HL-60 (cell line): ENCODE measurements at regions not wholly inside any gene's neighbourhood (a gene's known extent, or its start where the extent isn't known, plus 50 kb on each side); places are given as distances from the start of the nearest gene placed in this dataset.

Experiments used
- DNase-seq, 2 experiments: peaks; one replicate each; pipeline ENCODE4 v3.0.0-alpha.2; 2010 to 2020; ENCODE audit warnings: low read depth in 1 of 2, low spot score in 1 of 2
- H3K27ac ChIP-seq: fragments of 250-450 bp; sonication (Bioruptor Pico); replicated peaks from 2 replicates; pipeline ENCODE4 v1.5.1; 2020; ENCODE audit warnings: mild to moderate bottlenecking, moderate library complexity
- H3K27me3 ChIP-seq: fragments of 250-450 bp; sonication (Bioruptor Pico); 2 replicates; pipeline ENCODE4 v1.5.1; 2021; ENCODE audit warnings: mild to moderate bottlenecking, moderate library complexity; ENCODE audit not compliant: insufficient read depth, poor library complexity, severe bottlenecking
- H3K4me3 ChIP-seq: replicated peaks from 2 replicates; pipeline ENCODE4 v1.5.1; 2011; ENCODE audit warnings: mild to moderate bottlenecking, control low read depth, low read length; ENCODE audit not compliant: insufficient read depth
- CTCF ChIP-seq: IDR thresholded peaks from one replicate; pipeline ENCODE4 v1.5.1; 2011; ENCODE audit warnings: low read length, control low read depth, inconsistent platforms; ENCODE audit not compliant: insufficient read depth
- GABPA ChIP-seq: IDR thresholded peaks from 2 replicates; pipeline ENCODE4 v1.6.1; 2012; ENCODE audit warnings: low read depth
- POLR2AphosphoS5 ChIP-seq: IDR thresholded peaks from 2 replicates; pipeline ENCODE4 v1.6.1; 2012; ENCODE audit warnings: low read depth
- REST ChIP-seq: IDR thresholded peaks from 2 replicates; pipeline ENCODE4 v1.6.1; 2012; ENCODE audit warnings: low read depth; ENCODE audit not compliant: insufficient replicate concordance
- SPI1 ChIP-seq: IDR thresholded peaks from 2 replicates; pipeline ENCODE4 v1.6.1; 2012; ENCODE audit warnings: low read depth, mild to moderate bottlenecking, borderline replicate concordance

GRCh38 chr6:168960551-168961263, 292.9 kb downstream of the THBS2 start:
- no peak for DNase-seq
- no peak for TF ChIP-seq GABPA
- no peak for TF ChIP-seq SPI1
- no peak for TF ChIP-seq CTCF
- TF ChIP-seq REST: no peak
- TF ChIP-seq POLR2AphosphoS5: no peak
- Histone ChIP-seq H3K27ac (no peak overlapping the region), H3K27me3 (peaks cover 2% of the 10 kb centered on the region), H3K4me3 (no peak overlapping the region)

- Histone ChIP-seq H3K27me3 (peaks cover 2% of the 10 kb centered on the region), H3K4me3 (no peak overlapping the region), H3K27ac (no peak overlapping the region)
- no peak for DNase-seq
- TF ChIP-seq GABPA: no peak
- no peak for TF ChIP-seq REST
- TF ChIP-seq SPI1: no peak
- TF ChIP-seq CTCF: no peak
- TF ChIP-seq POLR2AphosphoS5: no peak
These were observed 293.9 kb downstream of the THBS2 start for GRCh38 chr6:168959696-168960095.

- peak; percentile 35 to 63 for DNase-seq
- peaks cover 2% of the 10 kb centered on the region for H3K27me3 ChIP-seq
- TF ChIP-seq POLR2AphosphoS5: no peak
- peak; percentile 90 for TF ChIP-seq CTCF
- TF ChIP-seq SPI1: peak; percentile 17; the same call in 1 of the 2 replicates
- TF ChIP-seq REST: no peak
- no peak overlapping the region for H3K4me3 ChIP-seq
- H3K27ac ChIP-seq: no peak overlapping the region
These were observed 296.5 kb downstream of the THBS2 start for GRCh38 chr6:168956884-168957730.
